ENCODE measurements at regions not wholly inside any gene's neighbourhood (a gene's known extent, or its start where the extent isn't known, plus 50 kb on each side); places are given as distances from the start of the nearest gene placed in this dataset.
"Not testable (repeated sequence)": the region's sequence is repeated elsewhere in the genome, so short reads cannot be mapped to it uniquely, and the experiment has no call there.

GRCh38 chr6:15153191-15153590 lies 92.7 kb upstream of the JARID2 start:
- no peak for DNase-seq (ENCODE audit: low read depth in 4 of 4, low spot score in 3 of 4)

- no peak for DNase-seq (ENCODE audit: low read depth in 4 of 4, low spot score in 3 of 4)
These were observed 88.4 kb upstream of the JARID2 start for GRCh38 chr6:15157479-15157878.

GRCh38 chr6:15158821-15159619 lies 86.8 kb upstream of the JARID2 start:
- DNase-seq (ENCODE audit: low read depth in 4 of 4, low spot score in 3 of 4) = no peak

DNA sequence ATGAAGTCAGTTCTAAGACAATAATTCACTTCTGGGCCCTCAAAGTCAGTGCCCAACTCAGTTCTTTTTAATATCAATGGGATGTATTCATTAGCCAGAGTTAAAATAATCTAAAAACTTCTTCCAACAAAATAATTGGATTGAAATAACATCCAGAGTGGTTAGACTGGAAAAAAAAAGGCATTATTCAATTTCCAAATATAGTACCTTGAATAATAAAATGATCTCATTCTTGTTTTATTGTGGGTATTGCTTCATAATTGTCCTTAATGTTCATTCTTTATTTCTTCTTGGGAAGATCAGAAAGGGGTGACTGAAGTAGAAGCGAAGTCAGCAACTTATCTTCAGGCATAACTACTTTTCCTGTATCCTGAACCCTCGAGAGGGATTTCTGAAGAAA lies 85.1 kb upstream of the JARID2 start:
- DNase-seq (ENCODE audit: low read depth in 4 of 4, low spot score in 3 of 4) = no peak

GRCh38 chr6:15164855-15165254 lies 81.0 kb upstream of the JARID2 start:
- not testable (repeated sequence) for DNase-seq (ENCODE audit: low read depth in 4 of 4, low spot score in 3 of 4)

- DNase-seq (ENCODE audit: low read depth in 4 of 4, low spot score in 3 of 4) = no peak
These were observed 79.7 kb upstream of the JARID2 start for GRCh38 chr6:15166121-15166520.

GRCh38 chr6:15170126-15170525 lies 75.7 kb upstream of the JARID2 start:
- no peak for DNase-seq (ENCODE audit: low read depth in 4 of 4, low spot score in 3 of 4)

- DNase-seq (ENCODE audit: low read depth in 4 of 4, low spot score in 3 of 4) = no peak
These were observed 74.8 kb upstream of the JARID2 start for GRCh38 chr6:15171026-15171425.

DNA sequence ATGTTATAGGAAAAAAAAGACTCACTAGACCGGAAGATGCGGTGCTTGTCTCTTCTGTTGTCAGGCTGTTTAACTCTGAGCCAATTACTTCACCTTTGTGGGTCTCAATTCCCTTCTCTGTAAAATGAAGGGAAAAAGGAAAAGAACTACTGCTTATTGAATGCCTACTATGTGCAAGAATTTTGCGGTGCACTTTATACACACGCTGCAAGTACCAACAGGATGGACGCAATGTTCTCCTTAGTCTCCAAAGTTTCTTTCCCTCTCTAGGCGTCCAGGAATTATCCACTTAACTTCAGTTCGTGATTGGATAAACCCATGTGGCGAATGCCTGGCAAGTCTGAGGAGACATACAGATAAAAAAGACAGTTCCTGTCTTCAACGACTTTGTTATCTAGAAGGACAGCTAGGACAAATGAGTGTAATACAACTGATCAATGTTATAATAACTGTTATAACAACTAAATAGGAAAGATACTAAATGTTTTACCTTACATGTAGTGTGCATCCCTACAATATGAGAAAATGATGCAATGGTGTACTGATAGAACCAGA lies 69.0 kb upstream of the JARID2 start:
- DNase-seq (ENCODE audit: low read depth in 4 of 4, low spot score in 3 of 4) = no peak

GRCh38 chr6:15183979-15184378 lies 61.9 kb upstream of the JARID2 start:
- no peak for DNase-seq (ENCODE audit: low read depth in 4 of 4, low spot score in 3 of 4)

DNA sequence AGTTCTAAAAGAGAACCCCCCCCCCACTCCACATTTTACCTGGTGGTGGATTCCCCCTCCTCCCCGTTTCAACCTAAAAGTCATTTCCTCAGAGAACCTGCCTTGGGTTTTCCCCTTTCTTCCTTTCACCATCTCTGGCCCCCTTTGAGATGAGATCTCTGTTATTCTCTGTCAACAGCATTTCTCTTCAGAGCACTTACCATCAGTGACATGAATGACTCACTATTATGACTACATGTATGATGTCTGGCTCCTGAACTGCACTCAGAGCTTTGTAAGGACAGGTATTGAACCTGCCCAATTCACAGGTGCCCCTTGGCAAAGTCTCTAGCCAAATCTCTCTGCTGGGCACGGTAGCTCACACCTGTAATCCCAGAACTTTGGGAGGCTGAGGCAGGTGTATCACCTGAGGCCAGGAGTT lies 61.4 kb upstream of the JARID2 start:
- no peak for DNase-seq (ENCODE audit: low read depth in 4 of 4, low spot score in 3 of 4)

GRCh38 chr6:15185111-15185510 lies 60.8 kb upstream of the JARID2 start:
- not testable (repeated sequence) for DNase-seq (ENCODE audit: low read depth in 4 of 4, low spot score in 3 of 4)

DNA sequence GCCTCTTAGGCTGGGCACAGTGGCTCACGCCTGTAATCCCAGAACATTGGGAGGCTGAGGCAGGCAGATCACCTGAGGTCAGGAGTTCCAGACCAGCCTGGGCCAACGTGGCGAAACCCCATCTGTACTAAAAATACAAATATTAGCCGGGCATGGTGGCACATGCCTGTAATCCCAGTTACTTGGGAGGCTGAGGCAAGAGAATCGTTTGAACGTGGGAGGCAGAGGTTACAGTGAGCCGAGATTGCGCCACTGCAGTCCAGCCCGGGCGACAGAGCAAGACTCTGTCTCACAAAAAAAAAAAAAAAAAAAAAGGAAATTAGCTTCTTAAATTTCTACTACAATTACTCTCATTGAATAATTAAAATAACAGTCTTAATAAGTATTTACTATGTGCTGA lies 52.4 kb upstream of the JARID2 start:
- not testable (repeated sequence) for DNase-seq (ENCODE audit: low read depth in 4 of 4, low spot score in 3 of 4)

DNA sequence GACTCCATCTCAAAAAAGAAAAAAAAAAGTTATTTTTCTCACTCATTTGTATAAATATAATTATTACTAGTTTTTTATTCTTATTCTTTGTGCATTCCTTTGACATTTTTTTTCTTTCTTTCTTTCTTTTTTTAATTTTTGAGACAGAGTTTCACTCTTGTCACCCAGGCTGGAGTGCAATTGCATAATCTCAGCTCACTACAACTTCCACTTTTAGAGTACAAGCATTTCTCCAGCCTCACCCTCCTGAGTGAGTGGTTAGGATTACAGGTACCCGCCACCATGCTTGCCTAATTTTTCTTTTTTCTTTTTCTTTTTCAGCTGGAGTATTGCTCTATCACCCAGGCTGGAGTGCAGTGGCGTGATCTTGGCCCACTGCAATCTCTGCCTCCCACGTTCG lies 51.4 kb upstream of the JARID2 start:
- DNase-seq (ENCODE audit: low read depth in 4 of 4, low spot score in 3 of 4) = no peak

Measured in left renal pelvis (tissue), 4 donors.